ENCODE measurements at regions not wholly inside any gene's neighbourhood (a gene's known extent, or its start where the extent isn't known, plus 50 kb on each side); places are given as distances from the start of the nearest gene placed in this dataset.

GRCh38 chrY:19146296-19146695 is 372.8 kb upstream of the HSFY2 start:
- no peak for TF ChIP-seq CTCF (conservative IDR thresholded peaks at IDR 0.05; ENCODE audit: low read length)
- DNase-seq (ENCODE audit: low read depth), result no peak
- no peak overlapping the region for H3K4me3 ChIP-seq (ENCODE audit: low read length)

GRCh38 chrY:19142093-19142492 is 368.6 kb upstream of the HSFY2 start:
- no peak overlapping the region for H3K4me3 ChIP-seq (ENCODE audit: low read length)
- DNase-seq (ENCODE audit: low read depth), result no peak
- TF ChIP-seq CTCF (conservative IDR thresholded peaks at IDR 0.05; ENCODE audit: low read length), result no peak

GRCh38 chrY:19140285-19140920 is 366.9 kb upstream of the HSFY2 start:
- no peak for DNase-seq (ENCODE audit: low read depth)
- TF ChIP-seq CTCF (conservative IDR thresholded peaks at IDR 0.05; ENCODE audit: low read length), result no peak

GRCh38 chrY:19134426-19134825 is 360.9 kb upstream of the HSFY2 start:
- H3K4me3 ChIP-seq (ENCODE audit: low read length), result no peak overlapping the region
- no peak for TF ChIP-seq CTCF (conservative IDR thresholded peaks at IDR 0.05; ENCODE audit: low read length)
- no peak for DNase-seq (ENCODE audit: low read depth)

More at GRCh38 chrY:19140285-19140920, 366.9 kb upstream of the HSFY2 start:
- no peak overlapping the region for H3K4me3 ChIP-seq (ENCODE audit: low read length)

GRCh38 chrY:19130569-19131358 is 357.2 kb upstream of the HSFY2 start:
- TF ChIP-seq CTCF (conservative IDR thresholded peaks at IDR 0.05; ENCODE audit: low read length), result no peak
- DNase-seq (ENCODE audit: low read depth), result no peak
- no peak overlapping the region for H3K4me3 ChIP-seq (ENCODE audit: low read length)

GRCh38 chrY:19126889-19127288 is 353.4 kb upstream of the HSFY2 start:
- no peak overlapping the region for H3K4me3 ChIP-seq (ENCODE audit: low read length)
- DNase-seq (ENCODE audit: low read depth), result no peak
- no peak for TF ChIP-seq CTCF (conservative IDR thresholded peaks at IDR 0.05; ENCODE audit: low read length)

- no peak for TF ChIP-seq CTCF (conservative IDR thresholded peaks at IDR 0.05; ENCODE audit: low read length)
- H3K4me3 ChIP-seq (ENCODE audit: low read length), result no peak overlapping the region
- DNase-seq (ENCODE audit: low read depth), result no peak
These were observed 351.1 kb upstream of the HSFY2 start for GRCh38 chrY:19124609-19125008.

Data from AG10803 (cell line).